HG03521 (cell line): ENCODE measurements at regions not wholly inside any gene's neighbourhood (a gene's known extent, or its start where the extent isn't known, plus 50 kb on each side); places are given as distances from the start of the nearest gene placed in this dataset.
"Not testable (repeated sequence)": the region's sequence is repeated elsewhere in the genome, so short reads cannot be mapped to it uniquely, and the experiment has no call there.

Source experiments
- ATAC-seq: cut with Tn5 transposase; IDR thresholded peaks from one replicate; pipeline ENCODE4 v1.9.1; 2021; ENCODE audit warnings: mild to moderate bottlenecking, moderate library complexity; ENCODE audit not compliant: unreplicated experiment

DNA sequence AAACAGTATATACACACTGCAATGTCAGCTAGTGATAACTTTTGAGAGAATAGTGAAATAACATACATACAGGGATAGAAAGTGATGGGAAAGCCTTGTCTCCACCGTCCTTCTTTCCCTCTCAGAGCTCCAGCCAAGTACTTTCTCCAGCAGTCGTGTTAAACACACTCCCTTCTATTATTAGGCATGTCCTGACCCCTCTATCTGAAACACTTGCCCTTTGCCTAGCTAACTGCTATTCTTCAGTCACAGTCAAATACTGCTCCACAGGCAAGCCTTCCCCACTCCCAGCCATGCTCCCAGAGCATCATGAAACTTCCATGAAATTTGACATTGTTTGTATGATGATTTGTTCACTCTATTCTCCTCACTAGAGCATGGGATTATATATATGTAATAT, 291.1 kb downstream of the TRIML1 start:
- ATAC-seq: no peak

DNA sequence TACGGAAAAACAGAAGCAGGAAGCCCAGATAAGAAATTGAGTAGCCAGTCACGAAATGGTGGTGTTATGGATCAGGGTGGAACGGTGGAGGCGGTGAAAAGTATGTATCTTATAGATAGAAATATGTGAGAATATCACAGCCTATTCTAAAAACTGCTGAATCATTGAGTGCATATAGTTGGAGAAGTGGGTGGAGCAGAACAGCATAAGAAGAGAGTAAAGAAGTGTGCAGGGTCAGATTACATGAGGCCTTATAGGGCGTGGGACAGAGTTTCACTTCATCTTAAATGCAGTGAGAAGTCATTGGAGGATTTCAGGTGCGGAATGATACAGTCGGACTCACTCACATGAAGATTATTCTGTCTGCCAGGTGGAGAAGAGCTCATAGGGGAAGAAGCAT, 293.1 kb downstream of the TRIML1 start:
- no peak for ATAC-seq

DNA sequence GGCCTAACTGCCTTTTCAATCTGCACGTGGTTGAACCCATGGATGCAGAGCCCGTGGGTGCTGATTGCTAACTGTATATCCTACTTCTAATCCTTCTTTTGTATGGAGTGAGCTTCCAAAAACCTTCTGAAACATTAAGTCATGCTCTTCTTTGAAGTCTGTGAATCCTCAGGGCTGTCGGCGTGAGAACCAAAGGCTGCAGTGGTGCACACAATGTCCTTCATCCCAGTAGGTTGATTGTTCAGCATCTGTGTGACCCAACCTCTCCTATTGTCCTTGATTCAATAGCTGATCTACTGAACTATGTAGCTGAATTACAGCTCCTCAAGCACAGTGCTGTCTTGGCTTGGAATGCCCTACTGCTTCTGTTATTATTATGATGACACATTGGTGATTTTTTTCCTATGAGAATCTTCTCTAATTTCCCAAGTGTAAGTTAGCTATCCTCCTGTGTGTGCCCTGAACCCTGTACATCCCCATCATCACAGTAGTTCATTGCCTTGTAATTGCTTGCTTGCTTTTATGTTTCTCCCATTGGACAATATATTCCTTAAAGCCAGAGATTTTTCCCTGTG, 294.6 kb downstream of the TRIML1 start:
- ATAC-seq: no peak

DNA sequence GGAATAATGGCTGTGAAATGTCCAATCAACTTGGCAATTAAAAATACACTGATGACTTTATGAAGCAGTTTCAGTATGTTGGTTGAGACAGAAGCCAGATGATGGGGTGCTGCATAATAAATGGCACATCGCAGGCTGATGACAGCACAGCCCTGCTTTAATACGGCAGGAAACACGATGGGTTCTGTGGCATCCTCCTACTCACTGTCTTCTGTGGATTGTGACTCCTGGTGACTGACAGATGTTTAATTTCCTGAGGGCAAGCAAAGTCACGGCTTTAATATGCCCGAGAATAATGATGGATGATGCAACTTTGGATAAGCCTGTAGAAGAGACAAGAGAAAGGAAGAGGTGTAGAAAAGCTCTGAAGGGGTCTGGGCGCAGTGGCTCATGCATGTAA, 295.4 kb downstream of the TRIML1 start:
- no peak for ATAC-seq

DNA sequence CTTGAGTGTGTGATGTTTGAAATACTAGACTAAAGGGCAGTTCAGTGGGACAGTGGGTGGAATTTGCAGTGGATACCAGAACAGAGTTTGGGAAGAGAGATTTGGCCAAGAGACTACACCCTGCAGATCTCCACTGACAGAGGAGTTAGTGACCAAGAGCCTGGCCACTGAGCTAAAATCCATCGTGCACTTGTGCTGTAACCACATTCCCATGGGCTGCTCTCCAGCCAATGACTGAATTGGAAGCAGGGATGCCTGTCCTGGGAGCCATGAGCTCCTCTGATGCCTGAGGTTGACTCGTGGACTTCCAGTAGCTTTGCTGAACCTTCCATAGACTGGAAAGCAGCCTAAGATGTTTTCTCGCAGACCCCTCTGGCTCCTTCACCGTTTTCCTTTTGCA, 296.1 kb downstream of the TRIML1 start:
- no peak for ATAC-seq

DNA sequence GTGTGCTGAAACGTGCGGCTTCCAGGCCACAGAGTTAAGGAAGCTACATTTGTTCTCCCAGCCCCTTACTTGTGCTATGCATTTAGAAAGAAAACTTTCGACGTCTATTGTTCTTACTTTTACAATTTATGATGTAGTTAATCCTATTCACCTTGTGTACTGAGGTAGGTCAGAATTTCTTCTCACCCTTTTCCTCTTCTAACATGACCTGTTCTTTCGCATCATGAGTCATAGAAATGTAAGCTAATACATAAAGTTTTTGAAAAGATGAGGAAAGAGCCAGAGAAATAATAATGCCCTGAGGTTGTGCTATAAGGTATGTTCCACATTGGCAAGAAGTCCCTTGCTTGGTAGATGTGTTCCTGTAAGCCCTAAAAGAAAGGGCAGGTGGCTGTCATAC, 298.3 kb downstream of the TRIML1 start:
- no peak for ATAC-seq

DNA sequence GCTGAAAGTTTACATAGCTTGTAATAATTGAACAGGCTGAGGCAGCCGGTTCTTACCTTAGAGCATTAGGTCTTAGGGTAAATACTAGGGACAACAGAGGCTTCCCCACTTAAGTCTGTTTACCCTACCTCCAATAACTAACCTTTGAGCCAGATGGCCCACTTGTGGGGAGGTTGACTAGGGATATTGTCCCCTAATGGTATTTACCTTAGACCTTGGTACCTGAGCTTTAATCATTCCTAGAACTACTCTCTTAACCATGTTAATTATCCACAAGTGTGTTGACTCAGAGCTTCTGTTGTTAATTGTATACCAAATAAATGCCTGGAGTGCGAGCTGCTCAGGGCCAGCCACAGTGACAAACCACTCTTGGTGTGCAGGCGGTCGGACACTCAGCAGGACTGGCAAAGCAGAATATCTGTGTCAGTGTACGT, 299.2 kb downstream of the TRIML1 start:
- ATAC-seq: not testable (repeated sequence)

DNA sequence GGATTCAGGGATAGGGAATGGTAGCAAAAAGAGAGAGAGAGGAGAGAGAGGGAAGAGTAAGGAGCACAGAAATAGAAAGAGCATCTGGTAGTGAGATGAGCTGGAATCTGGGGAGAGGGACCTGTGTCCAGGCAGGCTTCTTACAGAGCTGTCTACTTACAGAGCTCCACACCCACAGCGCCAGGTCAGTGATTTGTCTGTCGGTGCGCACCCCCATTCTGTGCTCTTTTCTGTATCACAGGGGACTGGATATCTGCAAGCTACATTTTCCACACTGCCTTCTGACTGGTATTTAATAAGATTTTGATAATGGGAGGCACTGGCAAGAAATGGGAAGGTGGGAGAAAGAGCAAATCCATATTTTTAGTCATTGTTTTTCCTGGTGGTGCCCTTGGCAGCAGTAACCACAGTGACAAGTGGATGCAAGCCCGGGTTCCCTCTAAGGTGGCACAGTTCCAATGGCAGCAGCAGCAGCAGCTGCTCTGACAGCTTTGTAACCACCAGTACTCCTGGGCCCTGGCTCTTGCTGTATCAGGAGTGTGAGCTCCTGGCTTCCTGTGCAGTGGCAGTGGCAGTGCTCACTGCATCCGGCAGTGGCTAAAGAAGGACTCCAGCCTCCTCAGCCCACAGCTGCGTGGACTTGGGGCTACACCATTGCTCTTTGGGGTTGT, 300.5 kb downstream of the TRIML1 start:
- ATAC-seq: no peak

DNA sequence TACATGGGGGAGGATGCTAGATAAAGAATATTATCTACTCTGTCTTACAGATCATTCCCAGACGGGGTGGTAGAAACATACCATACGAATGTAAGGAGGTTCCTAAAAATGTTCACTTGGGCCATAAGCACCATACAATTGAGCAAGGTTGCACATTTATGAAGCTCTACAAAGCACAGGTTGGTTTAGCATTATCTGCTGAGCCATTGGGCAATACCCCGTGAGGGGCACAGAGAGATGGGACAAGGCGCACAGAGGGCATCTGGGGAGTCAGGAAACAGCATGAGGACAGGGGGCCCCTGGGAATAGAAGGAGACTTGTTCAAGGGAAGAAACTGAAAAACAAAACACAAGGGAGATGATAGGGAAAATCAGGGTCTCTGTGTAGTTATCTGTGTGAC, 305.3 kb downstream of the TRIML1 start:
- no peak for ATAC-seq

DNA sequence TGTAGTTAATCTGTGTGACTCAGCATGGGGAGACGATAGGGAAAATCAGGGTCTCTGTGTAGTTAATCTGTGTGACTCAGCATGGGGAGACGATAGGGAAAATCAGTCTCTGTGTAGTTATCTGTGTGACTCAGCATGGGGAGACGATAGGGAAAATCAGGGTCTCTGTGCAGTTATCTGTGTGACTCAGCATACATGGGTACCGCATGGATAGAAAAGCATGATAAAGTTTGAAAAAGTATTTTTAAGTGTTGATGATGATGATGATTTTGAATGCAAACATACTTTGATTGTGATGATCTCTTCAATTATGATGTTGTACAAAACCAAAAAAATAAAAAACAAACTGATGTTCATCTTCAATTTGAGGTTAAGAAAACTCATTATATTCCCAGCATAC, 309.8 kb downstream of the TRIML1 start:
- ATAC-seq: not testable (repeated sequence)

DNA sequence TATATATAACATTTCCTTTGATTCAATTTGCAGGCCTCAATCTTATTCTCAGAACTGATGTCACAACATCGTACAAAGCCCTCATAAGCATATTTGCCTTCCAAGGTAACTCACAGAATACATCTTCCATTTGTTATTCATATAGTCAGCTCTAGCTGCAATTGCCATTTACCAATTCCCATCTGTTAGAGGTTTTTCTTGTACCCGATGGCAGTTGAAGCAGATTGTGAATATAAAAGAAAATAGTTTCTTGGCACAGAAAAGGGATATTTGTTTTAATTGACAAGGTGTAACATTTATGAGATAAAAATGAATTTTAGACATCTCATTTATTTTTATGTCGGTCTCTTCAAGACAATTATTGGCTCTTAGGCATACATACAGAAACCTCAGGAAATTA, 311.3 kb downstream of the TRIML1 start:
- ATAC-seq: no peak

DNA sequence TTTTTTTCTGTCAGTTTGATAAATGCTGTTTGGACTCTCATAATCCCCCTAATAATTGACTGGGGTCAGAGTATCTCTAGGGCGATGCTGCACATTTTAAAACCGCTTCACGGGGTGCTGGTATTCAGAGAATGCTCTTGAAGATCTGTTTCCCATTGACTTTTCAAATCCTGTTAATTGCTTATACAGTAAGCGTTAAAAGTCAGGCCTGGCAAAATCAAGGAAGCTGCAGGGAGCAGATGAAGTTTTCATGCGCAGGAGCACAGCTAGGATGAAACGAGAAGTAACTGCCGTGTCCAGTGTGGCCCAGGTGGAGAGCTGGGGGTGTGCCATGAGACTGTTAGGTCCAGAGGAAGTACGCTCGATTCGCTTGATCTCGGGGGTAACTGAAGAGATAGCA, 312.9 kb downstream of the TRIML1 start:
- ATAC-seq: no peak

DNA sequence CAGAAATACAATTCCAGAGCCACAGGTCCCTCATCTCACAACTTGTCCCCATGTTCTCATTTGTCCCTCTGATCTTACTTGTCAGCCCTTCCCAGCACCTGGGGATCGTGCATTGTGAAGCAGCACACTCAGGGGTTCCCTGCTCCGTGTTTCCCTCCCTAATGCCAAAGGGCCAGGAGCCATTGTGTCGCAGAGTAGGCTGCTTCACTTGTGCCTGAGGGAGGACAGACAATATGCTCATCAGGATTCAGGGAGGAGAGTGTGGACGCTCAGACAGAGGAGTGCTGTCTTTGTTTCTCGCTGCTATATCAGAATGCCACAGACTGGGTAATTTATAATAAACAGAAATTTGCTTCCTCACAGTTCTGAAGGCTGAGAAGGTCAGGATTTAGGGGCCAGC, 315.3 kb downstream of the TRIML1 start:
- ATAC-seq: no peak

DNA sequence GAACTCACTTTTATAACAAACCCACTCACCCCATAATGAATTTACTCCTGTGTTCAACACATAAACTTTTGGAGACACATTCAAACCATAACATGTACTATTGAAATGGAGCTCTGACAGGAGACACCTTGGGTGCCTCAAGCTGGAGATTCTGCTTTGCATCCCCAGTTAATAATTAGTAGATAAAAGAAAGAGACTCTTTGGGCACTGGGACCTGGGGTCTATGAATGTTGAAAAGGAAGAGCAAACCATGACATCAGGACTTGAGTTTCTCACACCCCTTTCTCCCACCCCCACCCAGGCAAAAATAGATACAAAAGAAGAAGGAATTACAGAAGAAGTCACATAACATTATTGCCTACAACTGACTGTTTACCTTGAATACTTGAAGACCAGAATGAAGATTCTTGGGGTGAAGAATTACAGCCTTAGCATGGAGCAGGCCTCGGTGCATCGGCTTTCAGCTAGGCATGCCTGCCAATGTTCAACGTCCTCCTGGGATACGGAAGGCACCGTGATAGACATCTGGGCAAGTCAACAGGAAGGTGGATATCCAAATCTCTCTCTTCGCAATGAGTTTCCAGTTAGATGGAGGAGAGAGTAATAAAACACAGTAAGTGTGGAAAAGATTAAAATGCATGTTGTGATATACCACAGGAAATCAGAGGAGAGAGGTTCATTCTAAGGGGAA, 316.0 kb downstream of the TRIML1 start:
- no peak for ATAC-seq

DNA sequence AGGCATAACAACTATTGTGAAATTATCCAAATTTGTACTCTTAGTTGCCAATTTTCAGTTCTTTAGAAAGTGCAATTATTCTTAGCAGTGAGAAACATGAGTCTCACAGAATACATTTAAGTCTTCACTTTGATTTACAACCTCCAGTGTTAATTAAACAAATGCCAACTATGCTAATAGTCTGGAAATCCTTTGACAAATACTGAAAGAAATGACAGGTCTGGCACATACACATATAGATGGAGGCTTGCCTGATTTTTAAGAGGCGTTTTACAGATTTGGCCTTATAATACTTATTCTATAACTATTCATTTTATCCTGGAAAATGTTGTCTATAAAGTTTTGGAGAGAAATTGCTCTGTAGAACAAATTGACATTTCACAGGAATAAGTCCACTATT, 320.1 kb downstream of the TRIML1 start:
- no peak for ATAC-seq

DNA sequence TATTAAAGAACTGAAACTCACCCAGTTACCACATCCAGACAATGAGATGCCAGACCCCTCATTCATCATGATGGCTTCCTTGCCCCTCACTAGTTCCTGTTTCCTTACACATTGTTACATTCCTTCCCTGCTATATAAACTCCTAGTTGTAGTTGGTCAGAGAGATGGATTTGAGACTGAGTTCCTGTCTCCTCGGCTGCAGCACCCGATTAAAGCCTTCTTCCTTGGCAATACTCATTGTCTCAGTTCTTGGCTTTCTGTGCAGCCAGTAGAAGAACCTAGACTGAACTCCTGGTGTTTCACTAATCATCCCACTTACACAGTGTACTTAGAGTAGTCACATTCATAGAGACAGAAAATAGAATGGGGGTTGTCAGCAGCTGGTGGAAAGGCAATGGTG, 324.7 kb downstream of the TRIML1 start:
- no peak for ATAC-seq

DNA sequence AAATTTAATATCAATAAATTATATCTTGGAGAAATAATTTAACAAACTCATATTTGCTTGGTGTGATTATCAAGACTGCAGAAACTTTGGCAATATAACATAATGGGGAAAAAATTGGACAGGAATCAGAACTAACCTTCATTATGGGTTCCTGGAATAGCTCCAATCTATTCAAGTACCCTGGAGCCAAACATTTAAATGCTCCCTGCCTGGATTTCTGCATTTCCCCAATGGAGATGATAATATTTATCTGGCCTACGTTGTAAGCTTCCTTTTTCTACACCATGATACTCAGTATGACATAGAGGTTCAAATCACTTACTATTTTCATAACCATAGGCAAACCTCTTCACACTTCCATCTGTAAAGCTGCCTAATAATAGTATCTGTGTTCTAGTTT, 326.8 kb downstream of the TRIML1 start:
- no peak for ATAC-seq

DNA sequence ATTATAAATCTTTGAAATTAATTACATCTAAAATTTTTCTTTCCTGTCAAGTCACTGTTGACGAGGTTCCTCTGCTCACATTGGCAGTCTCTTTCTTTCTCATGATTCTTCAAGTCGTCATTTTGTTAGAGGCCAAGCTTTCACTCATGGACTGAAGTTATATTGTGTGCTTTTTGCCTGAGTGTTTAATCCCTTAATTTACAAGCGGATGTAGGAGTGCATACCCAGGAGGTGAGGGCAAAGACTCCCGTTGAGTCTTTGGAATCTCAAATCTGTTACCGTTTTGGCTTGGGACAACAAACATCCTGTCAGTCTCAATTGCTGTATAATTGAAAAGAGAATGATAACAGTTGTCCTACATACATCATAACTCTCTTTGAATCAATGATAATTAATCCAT, 345.0 kb downstream of the TRIML1 start:
- no peak for ATAC-seq

DNA sequence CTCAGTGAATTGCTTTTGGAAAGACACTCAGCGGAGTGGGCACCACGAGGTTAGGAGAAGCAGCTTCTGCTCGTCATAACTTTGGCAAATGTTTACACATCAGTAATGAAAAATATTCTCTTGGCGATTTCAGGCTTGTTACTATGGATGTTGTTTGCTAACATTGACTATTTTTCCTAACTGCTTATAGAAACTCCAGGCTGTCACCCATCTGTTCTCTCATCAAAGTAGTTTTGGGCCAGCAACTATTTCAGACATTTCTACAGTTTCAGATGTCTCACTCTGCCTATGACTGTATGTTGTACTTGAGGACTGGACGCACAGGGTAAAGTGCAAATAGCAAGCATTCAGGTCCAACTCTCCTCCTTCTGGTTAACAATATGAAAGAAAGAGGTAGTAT, 346.7 kb downstream of the TRIML1 start:
- ATAC-seq: no peak

DNA sequence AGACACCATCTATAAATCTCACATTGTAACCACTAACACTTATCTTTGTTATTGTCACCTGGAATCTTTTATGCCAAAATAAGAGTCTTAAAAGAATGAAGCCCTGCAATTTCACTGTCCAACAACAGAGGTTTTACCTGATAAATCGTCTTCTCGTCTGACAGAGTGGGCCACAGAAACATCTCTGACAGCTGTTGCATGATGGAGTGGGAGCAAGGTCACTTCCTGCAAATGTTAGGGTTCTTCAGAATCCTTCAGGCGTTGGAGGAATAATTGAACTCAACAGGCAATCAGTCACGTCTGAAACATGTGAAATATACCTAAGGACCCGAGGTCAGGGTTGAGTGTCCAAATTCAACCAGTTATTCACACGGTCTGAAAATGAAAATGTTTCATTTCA, 353.6 kb downstream of the TRIML1 start:
- ATAC-seq: no peak

DNA sequence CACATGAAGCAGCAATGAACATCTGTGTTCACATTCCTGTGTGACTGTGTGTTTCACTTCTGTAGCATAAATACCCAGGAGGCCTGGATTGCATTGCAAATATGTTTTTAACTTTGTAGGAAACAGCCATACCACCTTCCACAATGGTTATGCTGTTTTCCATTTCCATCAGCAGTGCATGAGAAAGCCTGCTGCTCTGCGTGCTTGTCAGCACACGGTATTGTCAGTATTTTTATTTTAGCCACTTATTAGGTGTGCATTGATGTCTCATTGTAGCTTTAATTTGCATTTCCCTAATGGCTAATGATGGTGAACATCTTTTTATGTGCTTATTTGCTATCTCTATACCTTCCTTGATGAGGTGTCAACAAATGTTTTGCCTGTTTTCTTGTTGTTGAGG, 355.9 kb downstream of the TRIML1 start:
- no peak for ATAC-seq

DNA sequence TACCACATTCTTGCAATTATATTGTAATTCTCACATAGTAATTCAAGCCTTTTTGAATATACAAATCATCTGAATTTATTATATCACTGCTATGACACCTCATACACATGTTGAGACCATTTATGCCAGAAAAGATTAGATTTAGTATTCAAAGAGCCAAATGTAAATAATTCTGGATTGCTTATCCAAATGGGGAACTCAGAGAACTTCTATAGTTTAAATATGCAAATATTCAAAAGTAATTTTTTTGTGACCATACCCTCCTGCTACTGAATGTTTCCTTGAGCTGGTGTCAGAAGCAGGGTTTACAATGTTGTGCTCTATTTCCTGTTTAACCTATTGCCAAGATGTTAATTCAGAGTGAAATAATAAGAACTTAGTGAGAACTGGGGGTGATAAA, 372.2 kb downstream of the TRIML1 start:
- ATAC-seq: no peak

DNA sequence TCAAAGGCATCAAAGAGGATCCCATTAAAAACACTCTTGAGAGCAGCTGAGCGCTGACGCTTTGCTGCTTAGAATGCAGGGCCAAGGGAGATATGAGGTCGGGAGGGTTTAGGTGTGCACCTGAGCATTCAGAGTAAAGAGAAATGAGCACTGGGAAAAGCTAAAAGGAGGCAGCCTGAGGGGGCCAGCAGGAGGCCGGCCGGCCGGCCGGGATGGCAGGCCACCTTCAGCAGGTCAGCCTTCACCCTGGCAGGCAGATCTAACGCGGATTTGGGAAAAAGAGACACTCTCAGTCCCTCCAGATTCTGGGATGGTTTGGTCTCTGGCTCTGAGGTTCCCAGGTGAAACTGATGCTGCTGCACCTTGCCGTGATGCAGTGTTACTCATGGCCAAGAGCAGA, 393.5 kb downstream of the TRIML1 start:
- ATAC-seq: no peak
